Subcutaneous abdominal adipose tissue (tissue), 5 donors: ENCODE measurements at regions not wholly inside any gene's neighbourhood (a gene's known extent, or its start where the extent isn't known, plus 50 kb on each side); places are given as distances from the start of the nearest gene placed in this dataset.
"Not testable (repeated sequence)": the region's sequence is repeated elsewhere in the genome, so short reads cannot be mapped to it uniquely, and the experiment has no call there.

Source experiments
- H3K27ac ChIP-seq: one replicate; pipeline ENCODE4 v1.7.0; 2013; ENCODE audit warnings: low read depth, mild to moderate bottlenecking, inconsistent platforms, low read length, moderate library complexity
- H3K27me3 ChIP-seq, 5 donors: one replicate each; pipeline ENCODE4 v1.7.0; 2013; ENCODE audit warnings: low read length in 5 of 5, inconsistent platforms in 1 of 5; ENCODE audit not compliant: control insufficient read depth in 5 of 5, insufficient read depth in 4 of 5
- H3K36me3 ChIP-seq, 5 donors: one replicate each; pipeline ENCODE4 v1.7.0; 2013; ENCODE audit warnings: low read length in 5 of 5; ENCODE audit not compliant: control insufficient read depth in 5 of 5, insufficient read depth in 5 of 5
- H3K4me1 ChIP-seq, 5 donors: one replicate each; pipeline ENCODE4 v1.7.0; 2013; ENCODE audit warnings: low read length in 5 of 5, mild to moderate bottlenecking in 3 of 5, moderate library complexity in 1 of 5; ENCODE audit not compliant: control insufficient read depth in 5 of 5, insufficient read depth in 5 of 5
- H3K4me3 ChIP-seq, 5 donors: one replicate each; pipeline ENCODE4 v1.7.0; 2013; ENCODE audit warnings: low read length in 5 of 5, low read depth in 1 of 5
- H3K9ac ChIP-seq, 5 donors: one replicate each; pipeline ENCODE4 v1.7.0; 2013; ENCODE audit warnings: low read length in 5 of 5, mild to moderate bottlenecking in 4 of 5, moderate library complexity in 3 of 5
- H3K9me3 ChIP-seq, 5 donors: one replicate each; pipeline ENCODE4 v1.7.0; 2013; ENCODE audit warnings: low read length in 5 of 5; ENCODE audit not compliant: control insufficient read depth in 5 of 5
- donor health status: healthy.
- donor health status: healthy.
- donor health status: healthy.
- donor health status: healthy.
- donor health status: healthy.

DNA sequence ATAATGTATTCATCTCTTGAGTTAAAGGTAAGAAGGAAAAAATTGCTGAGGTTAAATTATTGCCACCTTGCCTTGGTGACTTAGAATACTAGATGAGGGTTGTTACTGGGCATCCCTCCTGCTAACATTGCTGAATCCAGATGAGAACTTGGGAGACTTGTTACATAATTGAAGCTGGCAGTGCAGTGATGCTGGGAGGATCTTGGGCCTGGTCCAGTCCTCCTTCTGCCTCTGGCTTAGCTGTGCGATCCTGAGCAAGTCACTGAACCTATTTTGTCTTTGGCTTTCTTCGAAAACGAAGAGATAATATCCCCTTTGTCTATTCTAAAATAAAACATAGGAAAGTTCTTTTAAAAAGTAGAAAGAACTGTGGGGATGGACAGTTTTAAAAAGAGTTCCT lies 244.9 kb upstream of the NRIP1 start:
- H3K9me3 ChIP-seq: no peaks in the 10 kb centered on the region
- H3K9ac ChIP-seq: no peak overlapping the region
- H3K4me1 ChIP-seq: peaks cover 0 to 10% (median 0%) of the 10 kb centered on the region in 5 donors
- no peaks in the 10 kb centered on the region for H3K36me3 ChIP-seq
- H3K27me3 ChIP-seq: no peaks in the 10 kb centered on the region
- no peak overlapping the region for H3K27ac ChIP-seq
- no peak overlapping the region for H3K4me3 ChIP-seq

DNA sequence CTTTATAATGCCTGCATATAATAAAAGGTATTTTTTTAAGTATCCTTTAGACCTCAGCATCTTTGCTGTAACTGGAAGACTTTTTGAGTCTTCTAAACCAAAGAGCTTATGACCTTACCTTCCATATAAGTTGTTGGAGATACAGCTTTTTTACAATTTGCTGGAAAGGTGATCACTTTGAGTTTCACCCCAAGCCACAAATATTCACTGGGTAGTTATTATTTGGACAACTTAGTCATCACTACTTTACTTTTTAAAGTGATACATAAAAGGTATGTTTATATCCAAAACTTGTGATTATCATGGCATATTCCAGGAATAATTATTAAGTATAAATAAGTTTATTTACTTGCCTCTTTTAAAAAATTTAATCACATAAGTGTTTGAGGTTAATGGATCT lies 246.7 kb upstream of the NRIP1 start:
- H3K36me3 ChIP-seq: no peaks in the 10 kb centered on the region
- no peak overlapping the region for H3K27ac ChIP-seq

DNA sequence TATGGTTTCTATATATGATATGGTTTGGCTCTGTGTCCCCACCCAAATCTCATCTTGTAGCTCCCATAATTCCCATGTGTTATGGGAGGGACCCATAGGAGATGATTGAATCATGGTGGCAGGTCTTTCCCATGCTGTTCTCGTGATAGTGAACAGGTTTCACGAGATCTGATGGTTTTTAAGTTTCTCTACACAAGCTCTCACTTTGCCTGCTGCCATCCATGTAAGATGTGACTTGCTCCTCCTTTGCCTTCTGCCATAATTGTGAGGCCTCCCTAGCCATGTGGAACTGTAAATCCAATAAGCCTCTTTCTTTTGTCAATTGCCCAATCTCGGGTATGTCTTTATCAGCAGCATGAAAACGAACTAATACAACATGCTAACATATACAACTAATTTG lies 252.2 kb upstream of the NRIP1 start:
- H3K9me3 ChIP-seq, H3K4me1 ChIP-seq, H3K4me3 ChIP-seq, H3K36me3 ChIP-seq, H3K27me3 ChIP-seq, H3K9ac ChIP-seq, H3K27ac ChIP-seq: not testable (repeated sequence)

More for the DNA sequence above, 246.7 kb upstream of the NRIP1 start:
- Histone ChIP-seq H3K27me3 (no peaks in the 10 kb centered on the region), H3K4me3 (no peak overlapping the region), H3K9me3 (no peaks in the 10 kb centered on the region), H3K9ac (no peak overlapping the region), H3K4me1 (peaks cover 0 to 10% (median 0%) of the 10 kb centered on the region in 5 donors)

DNA sequence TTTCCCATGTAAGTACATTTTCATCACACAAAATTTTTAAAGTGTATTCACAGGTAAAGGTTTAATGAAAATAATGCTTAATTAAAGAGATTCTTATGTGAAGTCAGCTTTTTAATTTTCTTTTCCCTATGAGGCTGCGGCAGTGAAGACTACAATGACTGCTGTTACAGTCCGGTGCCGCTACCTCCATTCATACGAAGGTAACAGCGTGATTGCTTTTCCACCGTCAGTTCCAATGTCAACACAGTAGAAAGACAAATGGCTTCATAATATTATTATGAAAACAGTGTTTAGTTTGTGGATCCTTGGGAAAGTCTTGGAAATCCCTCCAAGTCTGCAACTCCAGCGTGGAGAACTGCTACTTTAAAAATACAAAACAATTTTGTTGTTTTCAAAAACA lies 254.9 kb upstream of the NRIP1 start:
- Histone ChIP-seq H3K27me3 (no peaks in the 10 kb centered on the region), H3K27ac (no peak overlapping the region), H3K9me3 (peaks cover 0 to 2% (median 0%) of the 10 kb centered on the region in 5 donors), H3K4me3 (no peak overlapping the region), H3K36me3 (no peaks in the 10 kb centered on the region), H3K4me1 (no peaks in the 10 kb centered on the region), H3K9ac (no peak overlapping the region)

DNA sequence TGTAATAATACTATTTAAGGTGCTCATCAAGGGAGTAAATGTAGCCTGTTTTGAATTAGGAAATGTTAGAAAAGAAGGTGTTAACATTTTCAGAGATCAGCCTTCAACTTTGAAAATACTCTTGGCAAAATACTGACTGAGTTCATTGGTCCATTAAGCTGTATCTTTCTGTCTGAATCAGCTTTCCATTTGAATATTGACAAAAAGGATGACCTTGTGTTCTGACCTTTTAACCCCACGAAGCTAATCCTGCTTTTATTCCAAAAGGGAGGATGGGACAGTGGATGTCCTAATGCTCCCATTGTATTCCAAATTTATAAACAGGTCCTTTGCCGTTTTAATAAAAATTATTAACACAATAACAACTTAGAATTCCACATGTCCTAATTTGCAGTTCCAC lies 259.7 kb upstream of the NRIP1 start:
- Histone ChIP-seq H3K4me3 (no peak overlapping the region), H3K27me3 (no peaks in the 10 kb centered on the region), H3K27ac (no peak overlapping the region), H3K36me3 (no peaks in the 10 kb centered on the region), H3K9me3 (peaks cover 0 to 4% (median 0%) of the 10 kb centered on the region in 5 donors), H3K4me1 (peaks cover 0 to 2% (median 0%) of the 10 kb centered on the region in 5 donors), H3K9ac (no peak overlapping the region)

DNA sequence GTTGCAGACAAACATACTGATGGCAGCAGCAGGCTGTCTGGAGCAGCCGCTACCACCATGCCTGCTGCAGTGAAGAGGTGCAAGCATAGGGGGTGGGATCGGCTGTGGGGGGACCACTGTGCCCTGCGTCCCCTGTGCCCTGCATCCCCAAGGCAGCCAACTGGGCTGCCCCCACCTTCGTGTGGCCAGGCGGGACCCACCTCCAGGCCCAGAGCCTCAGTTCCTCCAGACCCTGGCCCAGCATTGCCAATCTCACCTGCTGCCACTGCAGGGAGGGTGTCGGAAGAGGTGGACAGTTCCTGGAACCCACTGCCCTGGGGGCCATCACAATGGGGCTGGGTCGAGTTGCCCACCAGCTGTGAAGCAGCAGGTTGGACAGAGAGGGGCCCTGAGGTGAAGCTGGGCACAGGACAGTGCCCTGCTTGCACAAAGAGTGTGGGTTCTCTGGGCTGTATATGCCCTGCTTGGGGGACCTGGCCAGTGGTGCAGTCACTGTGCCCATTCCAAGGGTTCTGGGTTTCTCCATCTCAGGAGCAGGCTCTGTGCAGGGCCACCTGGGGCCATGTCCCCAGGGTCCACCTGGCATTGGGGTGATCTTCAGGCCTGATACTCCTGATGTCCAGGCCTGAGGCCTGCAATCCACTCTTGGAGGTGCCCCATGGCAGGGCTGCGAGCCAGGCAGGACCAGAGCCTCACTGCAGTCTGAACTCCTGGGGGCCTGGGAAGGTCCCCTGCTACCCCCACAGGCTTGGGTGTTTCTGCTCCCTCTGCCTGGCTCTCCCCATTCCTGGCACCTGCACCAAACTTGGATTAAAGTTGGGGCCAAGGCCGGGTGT lies 261.4 kb upstream of the NRIP1 start:
- Histone ChIP-seq H3K27me3 (no peaks in the 10 kb centered on the region), H3K9ac (no peak overlapping the region), H3K36me3 (no peaks in the 10 kb centered on the region), H3K4me1 (peaks cover 0 to 2% (median 0%) of the 10 kb centered on the region in 5 donors), H3K4me3 (no peak overlapping the region), H3K27ac (no peak overlapping the region), H3K9me3 (peaks cover 0 to 4% (median 0%) of the 10 kb centered on the region in 5 donors)

DNA sequence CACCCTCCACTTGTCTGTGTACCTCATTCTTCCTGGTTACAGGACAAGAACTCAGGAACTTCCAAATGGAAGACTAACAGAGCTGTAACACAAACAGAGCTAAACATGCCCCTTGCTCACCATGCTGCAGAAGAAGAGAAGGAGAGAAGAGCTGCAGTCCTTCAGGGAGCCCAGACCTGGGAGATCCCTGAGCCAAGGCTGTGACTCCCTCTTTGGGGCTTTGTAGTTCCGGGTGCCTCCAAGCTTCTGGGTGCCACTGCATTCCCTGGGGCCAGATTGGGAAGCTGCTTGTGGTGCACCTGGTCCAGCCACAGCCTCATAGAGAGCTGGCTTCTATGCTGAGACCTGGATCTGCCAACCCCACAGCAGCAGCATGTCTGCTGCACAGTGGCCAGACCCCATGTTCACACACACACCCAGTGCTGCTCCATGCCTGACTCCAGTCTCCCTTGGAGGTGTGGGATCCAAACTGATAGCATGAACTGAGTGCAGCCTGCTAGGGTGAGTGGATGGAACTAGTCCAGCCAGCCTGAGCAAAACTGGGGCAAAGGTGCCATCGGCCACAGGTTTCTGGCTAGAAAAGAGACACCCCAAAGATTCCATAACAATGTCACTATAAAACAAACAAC lies 263.0 kb upstream of the NRIP1 start:
- Histone ChIP-seq H3K4me1 (peaks cover 0 to 2% (median 0%) of the 10 kb centered on the region in 5 donors), H3K27me3 (no peaks in the 10 kb centered on the region), H3K4me3 (no peak overlapping the region), H3K27ac (no peak overlapping the region), H3K9ac (no peak overlapping the region), H3K36me3 (no peaks in the 10 kb centered on the region), H3K9me3 (peaks cover 0 to 4% (median 0%) of the 10 kb centered on the region in 5 donors)

DNA sequence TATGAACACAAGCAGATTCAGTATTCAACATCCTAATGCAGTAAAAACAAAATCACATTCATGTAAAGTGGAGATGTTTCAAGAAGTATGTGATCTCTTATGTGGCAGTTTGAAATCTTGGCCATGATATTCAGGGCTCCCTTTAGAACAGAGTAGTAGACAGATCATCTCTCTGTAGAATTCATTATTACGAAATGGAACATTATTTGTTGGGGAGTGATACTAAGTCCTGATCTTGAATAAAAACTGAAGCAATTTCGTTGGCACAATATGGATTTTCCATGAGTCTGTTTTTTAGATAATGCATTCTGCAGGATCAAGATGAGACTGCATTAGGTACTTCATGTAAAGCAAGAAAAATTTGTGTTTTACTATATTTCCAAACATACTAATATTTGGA lies 264.4 kb upstream of the NRIP1 start:
- Histone ChIP-seq H3K9me3 (peaks cover 0 to 4% (median 0%) of the 10 kb centered on the region in 5 donors), H3K4me3 (no peak overlapping the region), H3K9ac (no peak overlapping the region), H3K27ac (no peak overlapping the region), H3K4me1 (peaks cover 0 to 2% (median 0%) of the 10 kb centered on the region in 5 donors), H3K36me3 (no peaks in the 10 kb centered on the region), H3K27me3 (no peaks in the 10 kb centered on the region)

DNA sequence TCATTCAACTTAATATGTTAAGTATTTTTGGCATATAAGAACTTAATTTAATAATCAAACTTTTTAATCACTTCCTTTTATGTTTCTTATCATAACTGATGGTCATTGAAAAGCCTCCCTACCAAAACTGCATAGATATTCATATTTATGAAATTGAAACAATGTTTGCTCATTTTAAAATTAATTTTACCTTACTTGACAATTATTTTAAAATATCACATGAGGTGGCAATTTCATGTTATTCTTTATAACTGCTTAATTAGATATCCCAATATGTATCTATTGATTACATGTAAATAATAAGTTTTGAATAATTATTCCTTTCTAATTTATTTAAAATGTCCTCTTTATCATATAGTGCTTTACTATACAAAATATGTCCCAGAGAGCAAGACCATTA lies 266.1 kb upstream of the NRIP1 start:
- no peak overlapping the region for H3K27ac ChIP-seq
- H3K36me3 ChIP-seq: no peaks in the 10 kb centered on the region
- no peaks in the 10 kb centered on the region for H3K27me3 ChIP-seq
- peaks cover 0 to 4% (median 0%) of the 10 kb centered on the region in 5 donors for H3K9me3 ChIP-seq
- no peak overlapping the region for H3K4me3 ChIP-seq
- H3K4me1 ChIP-seq: peaks cover 0 to 2% (median 0%) of the 10 kb centered on the region in 5 donors
- H3K9ac ChIP-seq: no peak overlapping the region

DNA sequence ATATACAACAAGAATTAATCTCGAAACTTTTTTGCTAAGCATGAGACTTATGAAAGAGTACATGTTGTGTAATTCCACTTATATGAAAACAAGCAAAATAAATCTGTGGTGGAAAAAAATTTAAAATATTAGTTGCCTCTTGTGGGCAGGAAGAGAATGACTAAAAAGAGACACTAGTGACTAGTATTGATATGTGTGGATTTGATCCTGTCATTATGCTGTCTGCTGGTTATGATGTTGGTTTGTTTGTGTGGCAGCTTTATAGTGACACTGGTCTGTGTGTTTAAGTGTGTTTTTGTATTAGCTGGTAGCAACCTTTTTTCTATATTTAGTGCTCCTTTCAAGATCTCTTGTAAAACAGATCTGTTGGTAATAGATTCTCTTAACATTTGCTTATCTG lies 267.8 kb upstream of the NRIP1 start:
- Histone ChIP-seq H3K9ac (no peak overlapping the region), H3K4me1 (peaks cover 0 to 2% (median 0%) of the 10 kb centered on the region in 5 donors), H3K4me3 (no peak overlapping the region), H3K27ac (no peak overlapping the region), H3K36me3 (no peaks in the 10 kb centered on the region), H3K9me3 (no peaks in the 10 kb centered on the region), H3K27me3 (no peaks in the 10 kb centered on the region)
